Omental fat pad (tissue), 3 donors: ENCODE measurements at regions not wholly inside any gene's neighbourhood (a gene's known extent, or its start where the extent isn't known, plus 50 kb on each side); places are given as distances from the start of the nearest gene placed in this dataset.

Source experiments
- ATAC-seq: fragments of 150-250 bp; one replicate; pipeline ENCODE4 v1.9.1; 2016; ENCODE audit warnings: mild to moderate bottlenecking, moderate library complexity; ENCODE audit not compliant: low FRiP score
- DNase-seq: peaks from one replicate; pipeline ENCODE4 v3.0.0-alpha.2; 2019; ENCODE audit warnings: low spot score
- TF ChIP-seq, protein P1 (sequence below), 3 donors: fragments of 450-650 bp; IDR thresholded peaks; one replicate each; pipeline ENCODE4 v1.5.1; 2016 to 2017; ENCODE audit warnings: antibody characterized with exemption in 3 of 3, mild to moderate bottlenecking in 3 of 3, moderate library complexity in 2 of 3

DNA sequence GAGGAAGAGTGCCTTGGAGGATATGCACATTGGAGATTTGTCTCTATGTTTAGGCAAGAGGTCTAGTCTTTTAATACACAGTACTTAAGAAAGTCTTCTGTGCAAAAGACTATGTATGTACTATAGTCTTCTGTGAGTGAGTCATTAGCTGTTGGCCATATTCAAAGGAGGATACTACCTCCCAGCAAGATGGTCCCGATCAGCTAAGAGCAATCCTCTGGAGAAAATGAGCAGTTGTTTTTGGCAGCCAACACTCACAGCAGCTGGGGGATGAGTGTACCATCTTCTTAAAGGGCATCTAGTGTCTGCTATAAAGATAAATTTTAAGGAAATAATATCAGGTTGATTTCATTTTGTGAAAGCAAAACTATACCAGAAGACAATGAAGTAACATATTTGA, 487.8 kb downstream of the KCTD12 start:
- no peak for ATAC-seq
- DNase-seq, result no peak
- TF ChIP-seq, protein P1, sequence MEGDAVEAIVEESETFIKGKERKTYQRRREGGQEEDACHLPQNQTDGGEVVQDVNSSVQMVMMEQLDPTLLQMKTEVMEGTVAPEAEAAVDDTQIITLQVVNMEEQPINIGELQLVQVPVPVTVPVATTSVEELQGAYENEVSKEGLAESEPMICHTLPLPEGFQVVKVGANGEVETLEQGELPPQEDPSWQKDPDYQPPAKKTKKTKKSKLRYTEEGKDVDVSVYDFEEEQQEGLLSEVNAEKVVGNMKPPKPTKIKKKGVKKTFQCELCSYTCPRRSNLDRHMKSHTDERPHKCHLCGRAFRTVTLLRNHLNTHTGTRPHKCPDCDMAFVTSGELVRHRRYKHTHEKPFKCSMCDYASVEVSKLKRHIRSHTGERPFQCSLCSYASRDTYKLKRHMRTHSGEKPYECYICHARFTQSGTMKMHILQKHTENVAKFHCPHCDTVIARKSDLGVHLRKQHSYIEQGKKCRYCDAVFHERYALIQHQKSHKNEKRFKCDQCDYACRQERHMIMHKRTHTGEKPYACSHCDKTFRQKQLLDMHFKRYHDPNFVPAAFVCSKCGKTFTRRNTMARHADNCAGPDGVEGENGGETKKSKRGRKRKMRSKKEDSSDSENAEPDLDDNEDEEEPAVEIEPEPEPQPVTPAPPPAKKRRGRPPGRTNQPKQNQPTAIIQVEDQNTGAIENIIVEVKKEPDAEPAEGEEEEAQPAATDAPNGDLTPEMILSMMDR (IDR thresholded peaks at IDR 0.05), result no peak

DNA sequence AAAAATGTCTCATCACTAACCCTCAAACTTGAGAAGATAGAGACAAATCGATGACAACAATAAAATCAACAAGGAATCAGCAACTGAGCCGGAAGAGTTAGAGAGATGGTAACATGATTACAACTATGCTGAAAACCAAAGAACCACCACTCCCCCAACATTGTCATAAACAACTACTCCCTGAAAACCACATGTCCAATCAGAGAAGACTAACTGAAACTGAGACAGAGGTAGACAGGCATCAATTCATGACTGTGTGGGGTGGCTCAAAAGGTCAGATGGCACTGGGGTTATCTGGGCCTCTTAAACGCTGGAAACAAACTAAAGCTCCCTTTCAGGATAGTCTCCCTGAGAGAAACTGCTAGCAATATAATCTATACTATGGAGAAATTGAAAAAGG, 488.8 kb downstream of the KCTD12 start:
- TF ChIP-seq, protein P1 (IDR thresholded peaks at IDR 0.05), result no peak
- ATAC-seq, result no peak

DNA sequence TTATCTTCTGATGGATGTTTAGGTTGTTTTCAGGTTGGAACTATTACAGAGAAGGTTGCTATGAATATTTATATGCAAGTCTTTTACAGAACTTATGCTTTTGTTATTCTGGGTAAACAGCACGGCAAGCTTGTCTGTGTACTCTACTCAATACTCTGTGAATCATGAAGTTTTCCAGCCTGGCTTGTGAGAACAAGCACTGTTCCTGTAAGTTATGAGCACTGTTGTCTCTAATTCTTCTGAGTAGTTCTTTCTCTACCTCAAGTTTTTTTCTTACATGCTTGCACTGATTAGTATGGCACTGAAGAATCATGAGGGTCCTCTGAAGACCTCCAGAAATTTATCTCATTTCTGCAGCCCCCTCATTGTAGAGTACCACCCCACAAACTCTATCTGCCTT, 496.9 kb downstream of the KCTD12 start:
- ATAC-seq (no peak), DNase-seq (no peak)
- TF ChIP-seq, protein P1 (IDR thresholded peaks at IDR 0.05), result no peak

More for the DNA sequence above, 488.8 kb downstream of the KCTD12 start:
- DNase-seq, result no peak

DNA sequence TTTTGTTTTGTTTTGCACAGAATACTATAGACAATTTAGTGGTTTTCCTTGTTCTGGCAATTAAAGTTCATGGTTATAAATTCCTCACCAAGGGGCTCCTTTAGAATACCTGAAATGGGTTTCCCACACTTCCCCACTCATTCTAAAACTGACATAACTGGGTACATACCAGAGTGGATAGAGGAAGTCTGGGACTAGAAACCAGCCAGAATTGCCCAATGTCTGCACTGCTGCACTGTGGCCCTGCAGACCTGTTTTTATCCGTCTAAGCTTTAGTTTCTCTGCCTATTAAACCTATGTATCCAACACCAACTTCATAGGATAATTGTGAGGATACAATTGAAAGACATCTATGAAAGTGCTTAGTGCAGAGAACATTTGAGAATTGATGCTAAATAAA, 498.6 kb downstream of the KCTD12 start:
- no peak for DNase-seq
- ATAC-seq, result no peak
- TF ChIP-seq, protein P1 (IDR thresholded peaks at IDR 0.05), result no peak

DNA sequence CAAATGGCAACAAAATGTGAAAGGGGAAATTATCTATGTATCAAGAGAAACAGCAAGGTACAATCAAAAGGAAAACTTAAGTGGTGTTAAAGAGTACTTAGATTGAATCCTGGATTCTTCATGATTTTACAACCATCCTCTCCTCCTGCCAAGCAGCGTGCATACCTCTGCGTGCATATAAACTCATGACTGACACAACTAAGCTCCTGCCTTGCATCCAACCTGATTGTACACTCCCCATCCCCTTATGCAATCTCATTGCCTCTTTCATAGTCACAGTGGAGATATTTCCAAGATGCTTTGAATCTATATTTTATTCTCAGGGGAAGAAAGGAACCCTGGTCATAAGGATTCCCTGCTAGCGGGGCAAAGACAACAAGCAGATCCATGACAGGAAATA, 499.9 kb downstream of the KCTD12 start:
- DNase-seq, result no peak
- no peak for ATAC-seq
- TF ChIP-seq, protein P1 (IDR thresholded peaks at IDR 0.05), result no peak

DNA sequence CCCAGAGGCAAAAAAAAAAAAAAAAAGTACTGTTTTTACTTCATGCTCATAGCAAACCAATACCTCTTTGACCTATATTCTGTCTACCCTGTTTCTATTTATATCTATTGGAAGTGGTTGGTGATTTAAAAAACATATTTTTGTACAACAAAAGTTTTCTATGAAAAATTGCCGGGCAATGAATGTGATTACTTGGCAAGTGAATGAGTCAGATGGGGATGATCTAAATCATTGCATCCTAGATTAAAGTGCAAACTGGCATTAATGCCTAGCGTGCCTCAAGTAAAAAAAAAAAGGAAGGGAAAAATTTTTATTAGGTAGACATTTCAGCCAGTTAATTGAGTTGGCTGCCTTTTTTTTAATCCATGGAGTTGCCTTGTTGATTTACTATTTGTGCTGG, 500.6 kb downstream of the KCTD12 start:
- no peak for ATAC-seq
- DNase-seq, result no peak
- TF ChIP-seq, protein P1 (IDR thresholded peaks at IDR 0.05), result no peak

DNA sequence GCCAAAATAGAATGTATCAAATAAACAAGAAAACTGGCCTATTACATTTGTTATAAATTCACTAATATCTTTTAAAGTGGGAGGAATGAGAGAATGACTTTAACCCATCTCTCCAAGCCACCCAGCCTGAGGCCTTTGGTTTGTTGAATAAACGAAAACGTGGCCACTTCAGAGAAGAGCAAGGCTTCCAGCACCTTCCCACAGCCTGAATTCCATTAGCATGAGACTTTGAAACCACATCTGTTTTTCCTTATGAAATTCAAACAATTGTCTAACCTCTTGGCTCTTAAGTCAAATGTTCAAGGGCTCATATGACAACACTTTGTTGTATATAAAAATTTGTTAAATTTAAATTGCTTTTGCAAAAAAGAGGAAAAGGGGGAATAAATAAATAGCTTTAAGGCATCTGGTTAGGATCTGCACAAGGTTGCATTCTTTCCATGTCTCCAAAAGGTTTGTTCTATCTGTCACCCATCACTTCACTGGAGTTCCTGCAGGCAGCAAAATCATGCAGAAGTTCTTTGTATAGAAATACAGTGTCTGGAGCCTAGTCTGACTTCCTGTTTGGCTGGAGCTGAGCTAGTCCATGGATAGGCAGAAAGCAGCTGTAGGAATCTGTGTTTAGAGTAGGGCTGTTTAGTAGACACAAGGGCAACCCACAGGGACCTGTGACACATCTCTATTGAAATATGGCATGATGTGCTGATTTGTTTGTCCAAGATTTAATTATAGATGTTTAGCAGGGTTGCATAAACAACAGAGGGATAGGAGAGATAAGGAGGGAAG, 502.3 kb downstream of the KCTD12 start:
- no peak for DNase-seq
- no peak for ATAC-seq
- TF ChIP-seq, protein P1 (IDR thresholded peaks at IDR 0.05), result no peak
